SH-SY5Y (cell line): ENCODE measurements at regions not wholly inside any gene's neighbourhood (a gene's known extent, or its start where the extent isn't known, plus 50 kb on each side); places are given as distances from the start of the nearest gene placed in this dataset.

Experiments used
- GATA2 ChIP-seq: IDR thresholded peaks from 2 replicates; pipeline ENCODE4 v1.6.1; 2011; ENCODE audit warnings: mild to moderate bottlenecking, low read depth, low read length
- GATA3 ChIP-seq: IDR thresholded peaks from 2 replicates; pipeline ENCODE4 v1.6.1; 2011; ENCODE audit warnings: low read depth, mild to moderate bottlenecking, low read length, moderate library complexity

DNA sequence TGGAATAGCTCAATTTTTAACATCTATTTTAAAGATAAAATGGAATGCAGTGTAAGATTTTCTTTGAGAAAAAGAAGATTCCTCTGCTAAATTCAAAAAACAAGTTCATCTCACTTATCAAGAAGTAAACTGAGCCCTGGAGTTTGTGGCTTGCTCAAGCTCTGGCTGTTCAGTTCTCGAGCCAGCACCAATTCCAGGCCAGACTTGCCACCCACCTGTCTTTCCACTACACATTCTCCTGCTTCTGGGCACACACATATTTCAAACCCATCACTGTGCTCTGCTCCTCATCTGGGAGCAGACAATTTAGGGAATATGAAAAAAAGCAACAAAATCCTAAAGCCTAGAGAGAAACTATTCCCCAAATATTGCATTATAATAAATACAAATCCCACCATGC is 424.5 kb downstream of the ENC1 start:
- TF ChIP-seq GATA3 (no peak), GATA2 (no peak)
